Vagina (tissue), 2 donors: ENCODE measurements at regions not wholly inside any gene's neighbourhood (a gene's known extent, or its start where the extent isn't known, plus 50 kb on each side); places are given as distances from the start of the nearest gene placed in this dataset.

Source experiments
- DNase-seq, 2 donors: peaks; one replicate each; pipeline ENCODE4 v3.0.0-alpha.2; 2017; ENCODE audit errors: extremely low spot score in 2 of 2
- H3K27ac ChIP-seq: fragments of 200-600 bp; sonication (generic); one replicate; pipeline ENCODE4 v1.5.1; 2019
- H3K27me3 ChIP-seq: fragments of 200-600 bp; sonication (generic); one replicate; pipeline ENCODE4 v1.5.1; 2019
- H3K36me3 ChIP-seq, 2 donors: fragments of 200-600 bp; sonication (generic); one replicate each; pipeline ENCODE4 v1.5.1; 2017 to 2019
- H3K4me1 ChIP-seq: fragments of 200-600 bp; sonication (generic); one replicate; pipeline ENCODE4 v1.5.1; 2019
- H3K4me3 ChIP-seq, 2 donors: fragments of 200-600 bp; sonication (generic); 1 replicate in 1 of 2; 2 replicates in 1 of 2; pipeline ENCODE4 v1.5.1; 2016 to 2019
- H3K9me3 ChIP-seq: fragments of 200-600 bp; sonication (generic); one replicate; pipeline ENCODE4 v1.5.1; 2019
- CTCF ChIP-seq, 3 experiments: fragments of 450-650 bp in 2 of 3; fragments of 200-600 bp in 1 of 3; sonication (generic) in 1 of 3; IDR thresholded peaks; one replicate each; pipeline ENCODE4 v1.5.1; 2017 to 2019; ENCODE audit warnings: antibody characterized with exemption in 3 of 3, mild to moderate bottlenecking in 2 of 3, moderate library complexity in 2 of 3
- POLR2A ChIP-seq, 2 donors: fragments of 450-650 bp; IDR thresholded peaks; one replicate each; pipeline ENCODE4 v1.6.1; 2017; ENCODE audit warnings: antibody characterized with exemption in 2 of 2, mild to moderate bottlenecking in 2 of 2, moderate library complexity in 2 of 2
- POLR2AphosphoS5 ChIP-seq, 2 donors: sonication (generic); formaldehyde crosslinking; IDR thresholded peaks; one replicate each; pipeline ENCODE4 v1.9.0; 2017; ENCODE audit warnings: antibody characterized with exemption in 2 of 2, mild to moderate bottlenecking in 2 of 2, low read depth in 1 of 2; ENCODE audit not compliant: insufficient read depth in 1 of 2
- intact Hi-C: fragments of 100-400 bp; cut with DNase I; formaldehyde crosslinking; loops from one replicate; pipeline ENCODE4 v1.15.1; 2023

GRCh38 chrX:102860235-102860634 lies 76.8 kb upstream of the RAB40AL start:
- no peak for DNase-seq
- Histone ChIP-seq H3K4me3 (no peak overlapping the region), H3K9me3 (no peaks in the 10 kb centered on the region), H3K27me3 (no peaks in the 10 kb centered on the region), H3K36me3 (no peaks in the 10 kb centered on the region), H3K4me1 (no peaks in the 10 kb centered on the region), H3K27ac (no peak overlapping the region)
- intact Hi-C loops: no loop called here
- TF ChIP-seq POLR2A (IDR thresholded peaks at IDR 0.05): no peak
- no peak for TF ChIP-seq CTCF (IDR thresholded peaks at IDR 0.05)
- TF ChIP-seq POLR2AphosphoS5 (IDR thresholded peaks at IDR 0.05; ENCODE audit: insufficient read depth in 1 of 2, low read depth in 1 of 2): no peak

- no peak for TF ChIP-seq POLR2A (IDR thresholded peaks at IDR 0.05)
- peak; percentile 65 to 80 (median 71) for TF ChIP-seq CTCF (IDR thresholded peaks at IDR 0.05)
- peak in 1 of 2 donors; percentile 33 for TF ChIP-seq POLR2AphosphoS5 (IDR thresholded peaks at IDR 0.05; ENCODE audit: insufficient read depth in 1 of 2, low read depth in 1 of 2)
- no peak overlapping the region for H3K4me3 ChIP-seq
- no peaks in the 10 kb centered on the region for H3K9me3 ChIP-seq
- DNase-seq: no peak
- no peaks in the 10 kb centered on the region for H3K4me1 ChIP-seq
- no peaks in the 10 kb centered on the region for H3K36me3 ChIP-seq
- no peaks in the 10 kb centered on the region for H3K27me3 ChIP-seq
- intact Hi-C loops: no loop called here
- no peak overlapping the region for H3K27ac ChIP-seq
Observed at GRCh38 chrX:102863735-102864134, 73.3 kb upstream of the RAB40AL start.

GRCh38 chrX:102866981-102867656 lies 70.0 kb upstream of the RAB40AL start:
- Histone ChIP-seq H3K9me3 (no peaks in the 10 kb centered on the region), H3K4me1 (no peaks in the 10 kb centered on the region), H3K27ac (no peak overlapping the region), H3K27me3 (no peaks in the 10 kb centered on the region), H3K36me3 (no peaks in the 10 kb centered on the region), H3K4me3 (no peak overlapping the region)
- TF ChIP-seq CTCF (IDR thresholded peaks at IDR 0.05) (no peak), POLR2AphosphoS5 (IDR thresholded peaks at IDR 0.05; ENCODE audit: insufficient read depth in 1 of 2, low read depth in 1 of 2) (no peak), POLR2A (IDR thresholded peaks at IDR 0.05) (no peak)
- DNase-seq: no peak
- intact Hi-C loops: no loop called here

- no peaks in the 10 kb centered on the region for H3K9me3 ChIP-seq
- intact Hi-C loops: no loop called here
- H3K36me3 ChIP-seq: no peaks in the 10 kb centered on the region
- no peak overlapping the region for H3K4me3 ChIP-seq
- H3K27ac ChIP-seq: no peak overlapping the region
- TF ChIP-seq POLR2A (IDR thresholded peaks at IDR 0.05) (no peak), CTCF (IDR thresholded peaks at IDR 0.05) (no peak), POLR2AphosphoS5 (IDR thresholded peaks at IDR 0.05; ENCODE audit: insufficient read depth in 1 of 2, low read depth in 1 of 2) (no peak)
- H3K27me3 ChIP-seq: no peaks in the 10 kb centered on the region
- H3K4me1 ChIP-seq: no peaks in the 10 kb centered on the region
- no peak for DNase-seq
Observed at GRCh38 chrX:102883491-102883890, 53.6 kb upstream of the RAB40AL start.
